ENCODE measurements at regions not wholly inside any gene's neighbourhood (a gene's known extent, or its start where the extent isn't known, plus 50 kb on each side); places are given as distances from the start of the nearest gene placed in this dataset.

DNA sequence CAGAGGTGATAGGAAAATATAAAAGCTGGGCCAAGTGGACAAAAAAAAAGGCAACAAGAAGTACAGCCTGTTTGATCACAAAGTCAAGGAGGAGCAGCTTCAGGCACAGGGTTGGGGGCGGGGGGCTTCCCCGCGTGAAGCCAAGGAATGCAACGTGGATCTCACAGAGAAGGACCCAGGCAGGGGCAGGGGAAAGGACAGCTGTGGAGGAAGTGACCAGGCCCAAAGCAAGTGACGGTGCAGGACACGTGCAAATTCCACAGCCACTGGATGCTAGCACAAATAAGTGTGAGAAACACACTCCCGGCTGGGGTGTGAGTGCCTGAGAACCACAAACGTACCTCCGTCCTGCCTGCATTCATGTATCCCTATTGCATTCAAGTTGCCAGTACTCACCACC, 77.7 kb upstream of the DSCAM start:
- Histone ChIP-seq H3K27ac (ENCODE audit: low read depth in 1 of 2, low read length in 2 of 2) (no peak overlapping the region), H3K79me2 (ENCODE audit: insufficient read depth, low read length) (no peaks in the 10 kb centered on the region), H3K4me1 (ENCODE audit: control insufficient read depth in 1 of 2, insufficient read depth in 2 of 2, low read length in 2 of 2) (no peaks in the 10 kb centered on the region), H3K4me3 (replicated peaks in 1 of 3; ENCODE audit: low read depth in 2 of 3, low read length in 3 of 3) (no peak overlapping the region), H3K27me3 (ENCODE audit: control insufficient read depth in 2 of 2, insufficient read depth in 2 of 2, low read length in 2 of 2) (no peaks in the 10 kb centered on the region), H3K36me3 (replicated peaks in 1 of 2; ENCODE audit: control insufficient read depth in 1 of 2, insufficient read depth in 2 of 2, low read length in 2 of 2) (no peaks in the 10 kb centered on the region), H2AFZ (ENCODE audit: insufficient read depth, low read depth, low read length, poor library complexity, severe bottlenecking) (no peak overlapping the region), H3K9me3 (replicated peaks in 1 of 2; ENCODE audit: control insufficient read depth in 1 of 2, insufficient read depth in 1 of 2, low read length in 2 of 2) (peaks cover 8 to 19% of the 10 kb centered on the region in 2 donors), H4K20me1 (ENCODE audit: insufficient read depth, low read length) (no peaks in the 10 kb centered on the region), H3K9ac (ENCODE audit: insufficient read depth, low read length, poor library complexity, severe bottlenecking) (no peak overlapping the region), H3K4me2 (replicated peaks; ENCODE audit: extremely low read depth, low read length, poor library complexity, severe bottlenecking) (no peak overlapping the region)
- WGBS (ENCODE audit: insufficient coverage), result 72% methylated on average over 9 of the region's 9 CpGs
- TF ChIP-seq, protein P1, sequence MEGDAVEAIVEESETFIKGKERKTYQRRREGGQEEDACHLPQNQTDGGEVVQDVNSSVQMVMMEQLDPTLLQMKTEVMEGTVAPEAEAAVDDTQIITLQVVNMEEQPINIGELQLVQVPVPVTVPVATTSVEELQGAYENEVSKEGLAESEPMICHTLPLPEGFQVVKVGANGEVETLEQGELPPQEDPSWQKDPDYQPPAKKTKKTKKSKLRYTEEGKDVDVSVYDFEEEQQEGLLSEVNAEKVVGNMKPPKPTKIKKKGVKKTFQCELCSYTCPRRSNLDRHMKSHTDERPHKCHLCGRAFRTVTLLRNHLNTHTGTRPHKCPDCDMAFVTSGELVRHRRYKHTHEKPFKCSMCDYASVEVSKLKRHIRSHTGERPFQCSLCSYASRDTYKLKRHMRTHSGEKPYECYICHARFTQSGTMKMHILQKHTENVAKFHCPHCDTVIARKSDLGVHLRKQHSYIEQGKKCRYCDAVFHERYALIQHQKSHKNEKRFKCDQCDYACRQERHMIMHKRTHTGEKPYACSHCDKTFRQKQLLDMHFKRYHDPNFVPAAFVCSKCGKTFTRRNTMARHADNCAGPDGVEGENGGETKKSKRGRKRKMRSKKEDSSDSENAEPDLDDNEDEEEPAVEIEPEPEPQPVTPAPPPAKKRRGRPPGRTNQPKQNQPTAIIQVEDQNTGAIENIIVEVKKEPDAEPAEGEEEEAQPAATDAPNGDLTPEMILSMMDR (IDR thresholded peaks at IDR 0.05), result no peak
- H3K4me1 Mint-ChIP-seq, result no peaks in the 10 kb centered on the region
- peaks cover 6 to 21% (median 15%) of the 10 kb centered on the region in 7 donors for H3K9me3 Mint-ChIP-seq
- H3K4me3 Mint-ChIP-seq, result no peak overlapping the region
- no peak for DNase-seq
- intact Hi-C loops (cut with micrococcal nuclease), result no loop called here
- H3K27ac Mint-ChIP-seq, result no peak overlapping the region
- no peaks in the 10 kb centered on the region for H3K36me3 Mint-ChIP-seq
- H3K27me3 Mint-ChIP-seq (ENCODE audit: low read depth in 3 of 3), result peaks cover 0 to 2% (median 2%) of the 10 kb centered on the region in 3 donors

- no peak overlapping the region for H3K27ac Mint-ChIP-seq
- no peak overlapping the region for H3K9ac ChIP-seq (ENCODE audit: insufficient read depth, low read length, poor library complexity, severe bottlenecking)
- no peak for DNase-seq
- no peaks in the 10 kb centered on the region for H3K27me3 ChIP-seq (ENCODE audit: control insufficient read depth in 2 of 2, insufficient read depth in 2 of 2, low read length in 2 of 2)
- peaks cover 9 to 31% (median 23%) of the 10 kb centered on the region in 7 donors for H3K9me3 Mint-ChIP-seq
- H2AFZ ChIP-seq (ENCODE audit: insufficient read depth, low read depth, low read length, poor library complexity, severe bottlenecking), result no peak overlapping the region
- no peaks in the 10 kb centered on the region for H3K4me1 Mint-ChIP-seq
- no peak overlapping the region for H3K27ac ChIP-seq (ENCODE audit: low read depth in 1 of 2, low read length in 2 of 2)
- intact Hi-C loops (cut with micrococcal nuclease), result no loop called here
- H4K20me1 ChIP-seq (ENCODE audit: insufficient read depth, low read length), result no peaks in the 10 kb centered on the region
- H3K36me3 ChIP-seq (replicated peaks in 1 of 2; ENCODE audit: control insufficient read depth in 1 of 2, insufficient read depth in 2 of 2, low read length in 2 of 2), result no peaks in the 10 kb centered on the region
- TF ChIP-seq, protein P1 (IDR thresholded peaks at IDR 0.05), result no peak
- H3K27me3 Mint-ChIP-seq (ENCODE audit: low read depth in 3 of 3), result peaks cover 0 to 2% (median 0%) of the 10 kb centered on the region in 3 donors
- no peaks in the 10 kb centered on the region for H3K79me2 ChIP-seq (ENCODE audit: insufficient read depth, low read length)
- H3K4me3 ChIP-seq (replicated peaks in 1 of 3; ENCODE audit: low read depth in 2 of 3, low read length in 3 of 3), result no peak overlapping the region
- no peak overlapping the region for H3K4me3 Mint-ChIP-seq
- no peaks in the 10 kb centered on the region for H3K36me3 Mint-ChIP-seq
- H3K4me2 ChIP-seq (replicated peaks; ENCODE audit: extremely low read depth, low read length, poor library complexity, severe bottlenecking), result no peak overlapping the region
- H3K9me3 ChIP-seq (replicated peaks in 1 of 2; ENCODE audit: control insufficient read depth in 1 of 2, insufficient read depth in 1 of 2, low read length in 2 of 2), result peaks cover 15 to 25% of the 10 kb centered on the region in 2 donors
- H3K4me1 ChIP-seq (ENCODE audit: control insufficient read depth in 1 of 2, insufficient read depth in 2 of 2, low read length in 2 of 2), result no peaks in the 10 kb centered on the region
These were observed 79.3 kb upstream of the DSCAM start for GRCh38 chr21:40926238-40926637.
